HEK293T (cell line): ENCODE measurements at regions not wholly inside any gene's neighbourhood (a gene's known extent, or its start where the extent isn't known, plus 50 kb on each side); places are given as distances from the start of the nearest gene placed in this dataset.

Source experiments
- ARNT ChIP-seq: fragments of 450-650 bp; IDR thresholded peaks from 2 replicates; pipeline ENCODE4 v1.6.1; 2017; ENCODE audit warnings: mild to moderate bottlenecking
- BHLHE40 ChIP-seq: fragments of 450-650 bp; IDR thresholded peaks from 2 replicates; pipeline ENCODE4 v1.6.1; 2016; ENCODE audit warnings: mild to moderate bottlenecking, moderate library complexity, borderline replicate concordance
- FOXA1 ChIP-seq: fragments of 450-650 bp; IDR thresholded peaks from 2 replicates; pipeline ENCODE4 v1.6.1; 2016; ENCODE audit warnings: mild to moderate bottlenecking
- FOXM1 ChIP-seq: fragments of 450-650 bp; IDR thresholded peaks from 2 replicates; pipeline ENCODE4 v1.6.1; 2017; ENCODE audit warnings: mild to moderate bottlenecking, borderline replicate concordance
- L3MBTL2 ChIP-seq: fragments of 450-650 bp; conservative IDR thresholded peaks from 2 replicates; pipeline ENCODE4 v1.6.1; 2016; ENCODE audit warnings: mild to moderate bottlenecking
- SUZ12 ChIP-seq: fragments of 450-650 bp; IDR thresholded peaks from 2 replicates; pipeline ENCODE4 v1.6.1; 2016; ENCODE audit warnings: mild to moderate bottlenecking
- TF ChIP-seq, protein P1 (sequence below): fragments of 450-650 bp; IDR thresholded peaks from 2 replicates; pipeline ENCODE4 v1.6.1; 2016

- TF ChIP-seq FOXM1 (no peak), SUZ12 (no peak), L3MBTL2 (no peak), BHLHE40 (no peak), ARNT (no peak), FOXA1 (no peak)
- TF ChIP-seq, protein P1, sequence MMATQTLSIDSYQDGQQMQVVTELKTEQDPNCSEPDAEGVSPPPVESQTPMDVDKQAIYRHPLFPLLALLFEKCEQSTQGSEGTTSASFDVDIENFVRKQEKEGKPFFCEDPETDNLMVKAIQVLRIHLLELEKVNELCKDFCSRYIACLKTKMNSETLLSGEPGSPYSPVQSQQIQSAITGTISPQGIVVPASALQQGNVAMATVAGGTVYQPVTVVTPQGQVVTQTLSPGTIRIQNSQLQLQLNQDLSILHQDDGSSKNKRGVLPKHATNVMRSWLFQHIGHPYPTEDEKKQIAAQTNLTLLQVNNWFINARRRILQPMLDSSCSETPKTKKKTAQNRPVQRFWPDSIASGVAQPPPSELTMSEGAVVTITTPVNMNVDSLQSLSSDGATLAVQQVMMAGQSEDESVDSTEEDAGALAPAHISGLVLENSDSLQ: no peak
Observed at GRCh38 chr22:22702237-22703202, 58.1 kb downstream of the GGTLC2 start.
